ENCODE measurements at regions not wholly inside any gene's neighbourhood (a gene's known extent, or its start where the extent isn't known, plus 50 kb on each side); places are given as distances from the start of the nearest gene placed in this dataset.

- DNase-seq (no peak), ATAC-seq (no peak)
- peaks cover 0 to 24% of the 10 kb centered on the region in 2 donors for H3K9me3 ChIP-seq
- intact Hi-C loops (cut with DNase I), result no loop called here
- H3K27ac ChIP-seq, result no peak overlapping the region
- H3K4me3 ChIP-seq, result no peak overlapping the region
- no peaks in the 10 kb centered on the region for H3K4me1 ChIP-seq
- TF ChIP-seq, protein P1, sequence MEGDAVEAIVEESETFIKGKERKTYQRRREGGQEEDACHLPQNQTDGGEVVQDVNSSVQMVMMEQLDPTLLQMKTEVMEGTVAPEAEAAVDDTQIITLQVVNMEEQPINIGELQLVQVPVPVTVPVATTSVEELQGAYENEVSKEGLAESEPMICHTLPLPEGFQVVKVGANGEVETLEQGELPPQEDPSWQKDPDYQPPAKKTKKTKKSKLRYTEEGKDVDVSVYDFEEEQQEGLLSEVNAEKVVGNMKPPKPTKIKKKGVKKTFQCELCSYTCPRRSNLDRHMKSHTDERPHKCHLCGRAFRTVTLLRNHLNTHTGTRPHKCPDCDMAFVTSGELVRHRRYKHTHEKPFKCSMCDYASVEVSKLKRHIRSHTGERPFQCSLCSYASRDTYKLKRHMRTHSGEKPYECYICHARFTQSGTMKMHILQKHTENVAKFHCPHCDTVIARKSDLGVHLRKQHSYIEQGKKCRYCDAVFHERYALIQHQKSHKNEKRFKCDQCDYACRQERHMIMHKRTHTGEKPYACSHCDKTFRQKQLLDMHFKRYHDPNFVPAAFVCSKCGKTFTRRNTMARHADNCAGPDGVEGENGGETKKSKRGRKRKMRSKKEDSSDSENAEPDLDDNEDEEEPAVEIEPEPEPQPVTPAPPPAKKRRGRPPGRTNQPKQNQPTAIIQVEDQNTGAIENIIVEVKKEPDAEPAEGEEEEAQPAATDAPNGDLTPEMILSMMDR (IDR thresholded peaks at IDR 0.05), result no peak
- no peaks in the 10 kb centered on the region for H3K27me3 ChIP-seq
- H3K36me3 ChIP-seq, result no peaks in the 10 kb centered on the region
These were observed 294.5 kb upstream of the CDIN1 start for GRCh38 chr15:36284911-36285310.

DNA sequence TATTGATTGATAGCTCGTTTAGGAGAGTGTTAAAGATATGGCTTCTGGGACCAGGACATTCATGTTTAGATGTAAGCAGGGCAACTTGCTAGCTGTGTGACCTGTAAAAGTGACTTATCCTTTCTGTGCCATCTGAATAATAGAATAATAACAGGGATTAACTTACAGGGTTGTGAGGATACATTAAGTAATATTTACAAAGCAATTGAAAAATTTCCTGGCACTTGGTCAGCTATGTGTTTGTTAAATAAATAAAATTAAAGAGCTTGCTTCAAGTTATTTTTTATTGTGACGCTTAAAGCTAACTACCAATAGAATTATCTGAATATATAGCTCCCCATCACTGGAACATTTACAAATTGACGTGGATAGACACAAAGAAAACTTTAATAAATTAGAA, 287.9 kb upstream of the CDIN1 start:
- no peaks in the 10 kb centered on the region for H3K4me1 ChIP-seq
- intact Hi-C loops (cut with DNase I), result no loop called here
- H3K4me3 ChIP-seq, result no peak overlapping the region
- no peak for DNase-seq
- ATAC-seq, result no peak
- H3K36me3 ChIP-seq, result no peaks in the 10 kb centered on the region
- H3K27ac ChIP-seq, result no peak overlapping the region
- TF ChIP-seq, protein P1 (IDR thresholded peaks at IDR 0.05), result no peak
- H3K9me3 ChIP-seq, result no peaks in the 10 kb centered on the region
- H3K27me3 ChIP-seq, result no peaks in the 10 kb centered on the region

GRCh38 chr15:36294359-36294758, 285.1 kb upstream of the CDIN1 start:
- DNase-seq (no peak), ATAC-seq (no peak)
- no peak overlapping the region for H3K27ac ChIP-seq
- intact Hi-C loops (cut with DNase I), result no loop called here
- no peaks in the 10 kb centered on the region for H3K36me3 ChIP-seq
- TF ChIP-seq, protein P1 (IDR thresholded peaks at IDR 0.05), result no peak
- no peaks in the 10 kb centered on the region for H3K27me3 ChIP-seq
- H3K4me3 ChIP-seq, result no peak overlapping the region
- H3K4me1 ChIP-seq, result no peaks in the 10 kb centered on the region
- H3K9me3 ChIP-seq, result no peaks in the 10 kb centered on the region

- H3K4me1 ChIP-seq, result no peaks in the 10 kb centered on the region
- H3K27ac ChIP-seq, result no peak overlapping the region
- DNase-seq (no peak), ATAC-seq (no peak)
- H3K36me3 ChIP-seq, result no peaks in the 10 kb centered on the region
- H3K9me3 ChIP-seq, result no peaks in the 10 kb centered on the region
- TF ChIP-seq, protein P1 (IDR thresholded peaks at IDR 0.05), result no peak
- H3K4me3 ChIP-seq, result no peak overlapping the region
- no peaks in the 10 kb centered on the region for H3K27me3 ChIP-seq
- intact Hi-C loops (cut with DNase I), result no loop called here
These were observed 277.5 kb upstream of the CDIN1 start for GRCh38 chr15:36301947-36302346.

GRCh38 chr15:36313021-36313420, 266.4 kb upstream of the CDIN1 start:
- intact Hi-C loops (cut with DNase I), result no loop called here
- Histone ChIP-seq H3K9me3 (peaks cover 0 to 8% of the 10 kb centered on the region in 2 donors), H3K36me3 (no peaks in the 10 kb centered on the region), H3K4me3 (no peak overlapping the region), H3K27ac (no peak overlapping the region), H3K4me1 (no peaks in the 10 kb centered on the region), H3K27me3 (no peaks in the 10 kb centered on the region)
- no peak for ATAC-seq
- DNase-seq, result no peak
- TF ChIP-seq, protein P1 (IDR thresholded peaks at IDR 0.05), result no peak
